Endothelial cell of umbilical vein (primary cell): ENCODE measurements at regions not wholly inside any gene's neighbourhood (a gene's known extent, or its start where the extent isn't known, plus 50 kb on each side); places are given as distances from the start of the nearest gene placed in this dataset.

Source experiments
- BruUV-seq: library from RNA; stranded (reverse); fragments of 400-500 nt; replicated peaks from 2 replicates; lab custom pipeline; 2021; lab: Mats Ljungman, UMichigan
- CTCF ChIA-PET: fragments of 300-600, 350-600 bp; sonication (Branson Sonifier 250); formaldehyde crosslinking; loops from one replicate; lab custom pipeline; 2021; ENCODE audit warnings: antibody characterized with exemption, inconsistent platforms; lab: Charles Lee
- POLR2A ChIA-PET: fragments of 300-600, 350-600 bp; sonication (Branson Sonifier 250); formaldehyde crosslinking; loops from one replicate; lab custom pipeline; 2021; ENCODE audit warnings: antibody characterized with exemption, inconsistent platforms; lab: Charles Lee
- DNase-seq: peaks from one replicate; pipeline ENCODE4 v3.0.0-alpha.2; 2011; ENCODE audit warnings: low read depth, low spot score
- FAIRE-seq: peaks from 2 replicates; lab custom pipeline; 2011; peaks lifted over from hg19 to GRCh38; lab: Jason Lieb, UNC
- H2AFZ ChIP-seq: 2 replicates; pipeline ENCODE4 v1.6.0; 2012; ENCODE audit warnings: low read depth, low read length, control low read depth, inconsistent platforms
- H3K27ac ChIP-seq: 2 replicates; pipeline ENCODE4 v1.5.1; 2011; ENCODE audit warnings: low read depth, mild to moderate bottlenecking, control low read depth, low read length, moderate library complexity; ENCODE audit not compliant: insufficient read depth
- H3K27me3 ChIP-seq, 2 experiments: 2 replicates each; pipeline versions ENCODE4 v1.6.0 to v1.6.1; 2011; ENCODE audit warnings: low read length in 2 of 2, mixed read lengths in 1 of 2; ENCODE audit not compliant: control insufficient read depth in 2 of 2, insufficient read depth in 2 of 2
- H3K36me3 ChIP-seq, 2 experiments: 2 replicates in 1 of 2; 3 replicates in 1 of 2; pipeline ENCODE4 v1.5.1; 2011; ENCODE audit warnings: low read length in 2 of 2, mild to moderate bottlenecking in 1 of 2, moderate library complexity in 1 of 2; ENCODE audit not compliant: control insufficient read depth in 2 of 2, insufficient read depth in 2 of 2; ENCODE audit errors: extremely low read depth in 1 of 2
- H3K4me1 ChIP-seq: 3 replicates; pipeline ENCODE4 v1.5.1; 2011; ENCODE audit warnings: mild to moderate bottlenecking, low read length; ENCODE audit not compliant: control insufficient read depth, insufficient read depth; ENCODE audit errors: extremely low read depth
- H3K4me2 ChIP-seq: 2 replicates; pipeline ENCODE4 v1.6.1; 2011; ENCODE audit warnings: low read length, control low read depth, mixed read lengths; ENCODE audit not compliant: insufficient read depth
- H3K4me3 ChIP-seq, 3 experiments: fragments of 200-600 bp in 1 of 3; sonication (generic), shearing (Covaris generic) in 1 of 3; replicated peaks in 1 of 3; 2 replicates each; pipeline ENCODE4 v1.5.1; 2011 to 2016; ENCODE audit warnings: control low read depth in 3 of 3, low read length in 3 of 3, mild to moderate bottlenecking in 2 of 3, inconsistent platforms in 1 of 3, low read depth in 1 of 3, moderate library complexity in 1 of 3; ENCODE audit not compliant: insufficient read depth in 1 of 3
- H3K79me2 ChIP-seq: 2 replicates; pipeline ENCODE4 v1.6.0; 2012; ENCODE audit warnings: low read length, inconsistent platforms; ENCODE audit not compliant: control insufficient read depth, insufficient read depth
- H3K9ac ChIP-seq: replicated peaks from 2 replicates; pipeline ENCODE3; 2011; ENCODE audit warnings: low read length, control low read depth; ENCODE audit not compliant: insufficient read depth; ENCODE audit errors: extremely low read depth
- H3K9me1 ChIP-seq: replicated peaks from 3 replicates; pipeline ENCODE4 v1.6.0; 2011; ENCODE audit warnings: mild to moderate bottlenecking, low read length; ENCODE audit not compliant: control insufficient read depth, insufficient read depth; ENCODE audit errors: extremely low read depth
- H3K9me3 ChIP-seq: replicated peaks from 2 replicates; pipeline ENCODE4 v1.5.1; 2012; ENCODE audit warnings: low read length, inconsistent platforms; ENCODE audit not compliant: control insufficient read depth, insufficient read depth
- H4K20me1 ChIP-seq: replicated peaks from 2 replicates; pipeline ENCODE3; 2011; ENCODE audit warnings: mild to moderate bottlenecking, low read length; ENCODE audit not compliant: control insufficient read depth, insufficient read depth; ENCODE audit errors: extremely low read depth
- EZH2 ChIP-seq: IDR thresholded peaks from 2 replicates; pipeline ENCODE4 v1.6.1; 2012; ENCODE audit warnings: borderline replicate concordance, low read depth, mild to moderate bottlenecking, moderate library complexity, low read length, inconsistent platforms; ENCODE audit not compliant: severe bottlenecking
- GATA2 ChIP-seq: IDR thresholded peaks from 2 replicates; pipeline ENCODE4 v1.7.0; 2011; ENCODE audit warnings: low read depth, mild to moderate bottlenecking, moderate library complexity, mixed read lengths, low read length; ENCODE audit not compliant: insufficient read length, insufficient read depth
- MYC ChIP-seq: IDR thresholded peaks from one replicate; pipeline ENCODE4 v1.6.1; 2011; ENCODE audit warnings: mild to moderate bottlenecking, low read depth, low read length
- POLR2A ChIP-seq: IDR thresholded peaks from 2 replicates; pipeline ENCODE4 v1.6.1; 2012; ENCODE audit warnings: low read depth, mild to moderate bottlenecking, control low read depth, low read length
- POLR2AphosphoS5 ChIP-seq: IDR thresholded peaks from 2 replicates; pipeline ENCODE4 v1.6.1; 2012; ENCODE audit warnings: low read depth, mild to moderate bottlenecking, control low read depth, low read length, moderate library complexity; ENCODE audit not compliant: insufficient read depth
- dilution Hi-C: fragments of 300-500 bp; cut with MboI; formaldehyde crosslinking; loops from one replicate; pipeline ENCODE4 v1.15.0; 2019; ENCODE audit warnings: low sequenced_read_pairs; ENCODE audit not compliant: extremely low pct_ligation_motif_present
- intact Hi-C: fragments of 100-400 bp; cut with micrococcal nuclease; formaldehyde crosslinking; loops from one replicate; pipeline ENCODE4 v1.10.0; 2022
- TF ChIP-seq, protein P1 (sequence below), 2 donors: IDR thresholded peaks; 1 replicate in 1 of 2; 2 replicates in 1 of 2; pipeline ENCODE4 v1.5.1; 2011; ENCODE audit warnings: low read length in 2 of 2, mild to moderate bottlenecking in 2 of 2, moderate library complexity in 2 of 2, control low read depth in 1 of 2, inconsistent platforms in 1 of 2, low read depth in 1 of 2; ENCODE audit not compliant: insufficient read depth in 1 of 2; ENCODE audit errors: extremely low read depth in 1 of 2
- TF ChIP-seq, protein P2 (sequence below): IDR thresholded peaks from 2 replicates; pipeline ENCODE4 v1.6.1; 2011; ENCODE audit not compliant: insufficient read depth, insufficient read length

DNA sequence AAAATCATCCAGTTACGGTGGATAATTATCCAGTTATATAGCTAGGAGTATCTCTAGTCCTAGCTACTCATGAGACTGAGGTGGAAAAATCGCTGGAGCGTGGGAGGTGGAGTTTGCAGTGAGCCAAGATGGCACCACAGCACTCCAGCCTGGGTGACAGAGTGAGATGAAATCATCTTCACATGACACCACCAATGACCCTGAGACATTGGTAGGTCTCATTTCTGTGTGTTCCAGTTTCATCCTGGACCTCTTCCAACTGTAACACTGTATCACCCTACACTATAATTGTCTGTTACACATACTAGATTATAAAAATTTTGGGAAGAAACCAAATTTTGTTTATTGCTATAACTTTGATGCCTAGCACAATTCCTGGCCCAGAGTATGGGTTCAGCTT is 446.8 kb downstream of the TMEM135 start:
- Histone ChIP-seq H3K9me1 (no peaks in the 10 kb centered on the region), H3K27me3 (no peaks in the 10 kb centered on the region), H3K4me1 (no peaks in the 10 kb centered on the region), H3K4me3 (no peak overlapping the region), H3K9ac (no peak overlapping the region), H2AFZ (no peak overlapping the region), H3K4me2 (no peak overlapping the region), H3K36me3 (no peaks in the 10 kb centered on the region), H3K79me2 (no peaks in the 10 kb centered on the region), H4K20me1 (no peaks in the 10 kb centered on the region), H3K27ac (no peak overlapping the region), H3K9me3 (no peaks in the 10 kb centered on the region)
- BruUV-seq, result no TSS peak
- ChIA-PET CTCF (no interaction called here), POLR2A (no interaction called here)
- dilution Hi-C loops (no loop called here), intact Hi-C loops (no loop called here)
- no peak for FAIRE-seq
- TF ChIP-seq, protein P1, sequence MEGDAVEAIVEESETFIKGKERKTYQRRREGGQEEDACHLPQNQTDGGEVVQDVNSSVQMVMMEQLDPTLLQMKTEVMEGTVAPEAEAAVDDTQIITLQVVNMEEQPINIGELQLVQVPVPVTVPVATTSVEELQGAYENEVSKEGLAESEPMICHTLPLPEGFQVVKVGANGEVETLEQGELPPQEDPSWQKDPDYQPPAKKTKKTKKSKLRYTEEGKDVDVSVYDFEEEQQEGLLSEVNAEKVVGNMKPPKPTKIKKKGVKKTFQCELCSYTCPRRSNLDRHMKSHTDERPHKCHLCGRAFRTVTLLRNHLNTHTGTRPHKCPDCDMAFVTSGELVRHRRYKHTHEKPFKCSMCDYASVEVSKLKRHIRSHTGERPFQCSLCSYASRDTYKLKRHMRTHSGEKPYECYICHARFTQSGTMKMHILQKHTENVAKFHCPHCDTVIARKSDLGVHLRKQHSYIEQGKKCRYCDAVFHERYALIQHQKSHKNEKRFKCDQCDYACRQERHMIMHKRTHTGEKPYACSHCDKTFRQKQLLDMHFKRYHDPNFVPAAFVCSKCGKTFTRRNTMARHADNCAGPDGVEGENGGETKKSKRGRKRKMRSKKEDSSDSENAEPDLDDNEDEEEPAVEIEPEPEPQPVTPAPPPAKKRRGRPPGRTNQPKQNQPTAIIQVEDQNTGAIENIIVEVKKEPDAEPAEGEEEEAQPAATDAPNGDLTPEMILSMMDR (IDR thresholded peaks at IDR 0.05; ENCODE audit: extremely low read depth in 1 of 2, insufficient read depth in 1 of 2, low read depth in 1 of 2, low read length in 2 of 2), result no peak
- TF ChIP-seq POLR2AphosphoS5, result no peak
- no peak for DNase-seq

DNA sequence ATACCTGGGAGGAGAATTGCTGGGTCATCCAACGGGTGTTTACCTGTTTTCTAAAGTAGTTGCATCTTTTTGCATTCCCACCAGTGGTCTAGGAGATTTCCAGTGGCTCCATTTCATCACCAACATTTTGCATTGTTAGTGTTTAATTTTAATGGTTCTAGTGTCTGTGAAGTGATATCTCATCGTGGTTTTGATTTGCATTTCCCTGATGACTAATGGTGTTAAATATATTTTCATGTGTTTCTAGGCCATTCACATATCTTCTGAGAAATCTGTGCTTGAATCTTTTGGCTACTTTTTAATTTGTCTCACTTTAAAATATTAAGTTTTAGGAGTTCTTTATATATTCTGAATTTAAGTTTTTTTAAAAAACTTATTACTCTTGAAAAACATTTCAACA is 439.6 kb downstream of the TMEM135 start:
- H3K4me1 ChIP-seq, result no peaks in the 10 kb centered on the region
- TF ChIP-seq GATA2 (no peak), MYC (no peak), POLR2A (no peak), EZH2 (no peak), POLR2AphosphoS5 (no peak)
- TF ChIP-seq, protein P2, sequence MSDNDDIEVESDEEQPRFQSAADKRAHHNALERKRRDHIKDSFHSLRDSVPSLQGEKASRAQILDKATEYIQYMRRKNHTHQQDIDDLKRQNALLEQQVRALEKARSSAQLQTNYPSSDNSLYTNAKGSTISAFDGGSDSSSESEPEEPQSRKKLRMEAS, result no peak
- no peaks in the 10 kb centered on the region for H3K36me3 ChIP-seq
- no peaks in the 10 kb centered on the region for H3K9me3 ChIP-seq
- no peak overlapping the region for H2AFZ ChIP-seq
- intact Hi-C loops, result no loop called here
- no peaks in the 10 kb centered on the region for H3K27me3 ChIP-seq
- H3K9me1 ChIP-seq, result no peaks in the 10 kb centered on the region
- H3K27ac ChIP-seq, result no peak overlapping the region
- BruUV-seq, result no TSS peak
- no peak overlapping the region for H3K4me2 ChIP-seq
- FAIRE-seq (no peak), DNase-seq (no peak)
- no peaks in the 10 kb centered on the region for H4K20me1 ChIP-seq
- no peak overlapping the region for H3K4me3 ChIP-seq
- dilution Hi-C loops, result no loop called here
- no peaks in the 10 kb centered on the region for H3K79me2 ChIP-seq
- CTCF ChIA-PET, result no interaction called here
- POLR2A ChIA-PET, result no interaction called here
- no peak overlapping the region for H3K9ac ChIP-seq
